ENCODE measurements at regions not wholly inside any gene's neighbourhood (a gene's known extent, or its start where the extent isn't known, plus 50 kb on each side); places are given as distances from the start of the nearest gene placed in this dataset.

DNA sequence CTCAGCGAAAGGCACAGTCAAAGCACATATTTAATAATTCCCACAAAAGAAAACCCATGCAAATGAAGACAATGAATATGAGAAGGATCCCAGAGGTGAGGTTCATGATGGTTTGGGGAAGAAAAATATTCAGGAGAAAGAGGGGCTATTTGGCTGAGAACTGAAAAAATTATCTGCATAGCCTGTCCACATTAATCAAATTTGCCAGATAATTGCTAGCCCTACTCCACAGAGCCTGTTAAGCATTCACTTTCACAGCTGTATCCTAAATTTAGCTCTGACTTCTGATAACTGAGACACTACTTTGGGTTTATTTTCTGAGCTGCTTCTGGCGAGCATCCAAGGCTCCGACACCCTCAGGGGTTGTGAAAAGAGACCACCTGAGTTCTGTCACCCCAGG, 176.2 kb downstream of the HERPUD2 start:
- Histone ChIP-seq H3K9me3 (ENCODE audit: insufficient read depth, low read length) (no peaks in the 10 kb centered on the region), H3K4me3 (ENCODE audit: insufficient read length, low read depth) (no peak overlapping the region), H3K36me3 (ENCODE audit: insufficient read depth, insufficient read length, low read length) (no peaks in the 10 kb centered on the region), H3K27me3 (ENCODE audit: insufficient read depth, insufficient read length) (peaks cover 17% of the 10 kb centered on the region), H3K9ac (ENCODE audit: insufficient read length, low read depth) (no peak overlapping the region), H3K4me1 (ENCODE audit: insufficient read depth, insufficient read length) (no peaks in the 10 kb centered on the region)
- DNase-seq (ENCODE audit: low read depth, low spot score) = no peak
- TF ChIP-seq YY1 (IDR thresholded peaks at IDR 0.05; ENCODE audit: insufficient read depth, insufficient read length) (no peak), SUZ12 (IDR thresholded peaks at IDR 0.05; ENCODE audit: extremely low read depth, insufficient read depth, insufficient read length) (no peak), ZNF274 (IDR thresholded peaks at IDR 0.05; ENCODE audit: low read depth, low read length) (no peak)

DNA sequence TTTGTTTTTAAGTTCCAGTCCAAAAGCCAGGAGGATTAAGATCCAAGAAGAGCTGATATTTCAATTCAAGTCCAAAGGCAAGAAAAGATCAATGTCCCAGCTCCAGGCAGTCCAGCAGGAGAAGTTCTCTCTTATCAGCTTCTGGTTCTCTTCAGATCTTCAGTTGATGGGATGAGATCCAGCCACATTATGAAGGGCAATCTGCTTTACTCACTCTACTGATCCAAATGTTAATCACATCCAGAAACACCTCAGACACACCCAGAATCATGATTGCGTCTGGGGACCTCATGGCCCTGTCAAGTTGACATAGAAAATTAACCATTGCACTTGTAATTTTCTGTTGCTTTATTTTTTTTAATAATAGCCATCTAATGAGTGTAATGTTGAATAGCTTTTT, 178.4 kb downstream of the HERPUD2 start:
- TF ChIP-seq SUZ12 (IDR thresholded peaks at IDR 0.05; ENCODE audit: extremely low read depth, insufficient read depth, insufficient read length) (no peak), ZNF274 (IDR thresholded peaks at IDR 0.05; ENCODE audit: low read depth, low read length) (no peak), YY1 (IDR thresholded peaks at IDR 0.05; ENCODE audit: insufficient read depth, insufficient read length) (no peak)
- DNase-seq (ENCODE audit: low read depth, low spot score) = no peak

DNA sequence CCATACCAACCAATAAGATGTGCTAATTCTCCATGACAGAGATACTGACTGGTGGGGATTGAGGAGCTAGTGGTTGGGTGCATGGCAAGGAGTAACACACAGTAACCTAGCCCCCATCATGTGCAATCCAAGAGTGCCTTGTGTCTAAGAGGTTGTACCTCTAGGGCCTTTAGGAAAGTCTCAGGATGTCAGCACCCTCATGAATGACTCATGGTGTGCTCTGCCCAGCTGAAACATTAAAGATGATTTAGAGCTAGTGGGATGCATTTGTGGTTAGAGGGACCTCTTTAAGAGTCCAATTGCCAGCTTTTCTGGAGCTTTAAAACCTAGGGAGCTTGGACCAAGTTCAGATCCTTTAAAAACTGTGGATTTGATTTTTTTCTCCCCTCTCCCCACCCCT, 181.1 kb downstream of the HERPUD2 start:
- Histone ChIP-seq H3K36me3 (ENCODE audit: insufficient read depth, insufficient read length, low read length) (no peaks in the 10 kb centered on the region), H3K27me3 (ENCODE audit: insufficient read depth, insufficient read length) (no peaks in the 10 kb centered on the region), H3K4me3 (ENCODE audit: insufficient read length, low read depth) (no peak overlapping the region), H3K9me3 (ENCODE audit: insufficient read depth, low read length) (no peaks in the 10 kb centered on the region), H3K9ac (ENCODE audit: insufficient read length, low read depth) (no peak overlapping the region), H3K4me1 (ENCODE audit: insufficient read depth, insufficient read length) (no peaks in the 10 kb centered on the region)
- DNase-seq (ENCODE audit: low read depth, low spot score) = no peak
- TF ChIP-seq SUZ12 (IDR thresholded peaks at IDR 0.05; ENCODE audit: extremely low read depth, insufficient read depth, insufficient read length) = no peak
- no peak for TF ChIP-seq ZNF274 (IDR thresholded peaks at IDR 0.05; ENCODE audit: low read depth, low read length)
- no peak for TF ChIP-seq YY1 (IDR thresholded peaks at IDR 0.05; ENCODE audit: insufficient read depth, insufficient read length)

More for the DNA sequence above, 178.4 kb downstream of the HERPUD2 start:
- no peak overlapping the region for H3K9ac ChIP-seq (ENCODE audit: insufficient read length, low read depth)
- H3K4me3 ChIP-seq (ENCODE audit: insufficient read length, low read depth) = no peak overlapping the region
- no peaks in the 10 kb centered on the region for H3K9me3 ChIP-seq (ENCODE audit: insufficient read depth, low read length)
- H3K27me3 ChIP-seq (ENCODE audit: insufficient read depth, insufficient read length) = peaks cover 13% of the 10 kb centered on the region
- no peaks in the 10 kb centered on the region for H3K4me1 ChIP-seq (ENCODE audit: insufficient read depth, insufficient read length)
- H3K36me3 ChIP-seq (ENCODE audit: insufficient read depth, insufficient read length, low read length) = no peaks in the 10 kb centered on the region

DNA sequence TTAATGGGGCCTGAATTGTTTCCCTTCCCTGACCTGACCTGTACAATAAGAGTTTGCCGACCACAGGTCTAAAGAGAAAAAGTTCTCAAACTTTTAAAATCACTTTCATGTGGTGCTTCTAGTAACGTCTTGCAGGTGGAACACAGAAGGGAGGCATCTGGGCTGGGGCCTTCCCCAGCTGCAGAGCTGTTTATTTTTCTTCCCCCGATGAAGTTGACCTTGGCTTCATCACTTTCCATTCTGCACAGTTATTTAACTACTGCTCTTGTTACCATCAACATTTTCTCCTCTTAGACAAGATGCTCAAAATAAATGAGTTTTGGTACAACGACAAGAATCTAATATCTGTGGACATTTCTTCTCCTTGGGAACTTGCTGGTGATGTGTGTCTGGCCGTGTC, 181.7 kb downstream of the HERPUD2 start:
- Histone ChIP-seq H3K4me3 (ENCODE audit: insufficient read length, low read depth) (no peak overlapping the region), H3K4me1 (ENCODE audit: insufficient read depth, insufficient read length) (no peaks in the 10 kb centered on the region), H3K36me3 (ENCODE audit: insufficient read depth, insufficient read length, low read length) (no peaks in the 10 kb centered on the region), H3K9ac (ENCODE audit: insufficient read length, low read depth) (no peak overlapping the region), H3K9me3 (ENCODE audit: insufficient read depth, low read length) (no peaks in the 10 kb centered on the region), H3K27me3 (ENCODE audit: insufficient read depth, insufficient read length) (no peaks in the 10 kb centered on the region)
- no peak for DNase-seq (ENCODE audit: low read depth, low spot score)
- no peak for TF ChIP-seq YY1 (IDR thresholded peaks at IDR 0.05; ENCODE audit: insufficient read depth, insufficient read length)
- no peak for TF ChIP-seq ZNF274 (IDR thresholded peaks at IDR 0.05; ENCODE audit: low read depth, low read length)
- TF ChIP-seq SUZ12 (IDR thresholded peaks at IDR 0.05; ENCODE audit: extremely low read depth, insufficient read depth, insufficient read length) = no peak

DNA sequence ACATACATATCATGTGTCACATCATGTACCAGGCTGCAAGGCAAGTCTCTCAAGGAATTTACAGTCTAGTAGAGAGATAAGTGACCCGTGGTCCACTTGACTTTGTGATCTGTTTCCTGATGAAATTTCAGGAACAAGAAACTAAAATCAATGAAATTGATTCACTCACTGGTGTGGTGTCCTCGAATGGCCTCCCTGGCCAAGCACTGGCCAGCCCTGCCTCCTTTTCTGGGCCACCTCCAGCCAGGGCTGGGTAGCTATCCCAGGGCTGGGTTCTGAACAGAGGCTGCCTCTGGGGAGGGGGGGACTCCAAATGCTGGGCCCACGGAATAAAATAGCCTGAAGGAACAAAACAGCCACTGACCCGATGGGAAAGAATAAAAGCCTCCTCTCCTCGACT, 182.2 kb downstream of the HERPUD2 start:
- TF ChIP-seq YY1 (IDR thresholded peaks at IDR 0.05; ENCODE audit: insufficient read depth, insufficient read length) (no peak), ZNF274 (IDR thresholded peaks at IDR 0.05; ENCODE audit: low read depth, low read length) (no peak), SUZ12 (IDR thresholded peaks at IDR 0.05; ENCODE audit: extremely low read depth, insufficient read depth, insufficient read length) (no peak)
- no peak for DNase-seq (ENCODE audit: low read depth, low spot score)
- Histone ChIP-seq H3K36me3 (ENCODE audit: insufficient read depth, insufficient read length, low read length) (no peaks in the 10 kb centered on the region), H3K9ac (ENCODE audit: insufficient read length, low read depth) (no peak overlapping the region), H3K9me3 (ENCODE audit: insufficient read depth, low read length) (no peaks in the 10 kb centered on the region), H3K27me3 (ENCODE audit: insufficient read depth, insufficient read length) (no peaks in the 10 kb centered on the region), H3K4me1 (ENCODE audit: insufficient read depth, insufficient read length) (no peaks in the 10 kb centered on the region), H3K4me3 (ENCODE audit: insufficient read length, low read depth) (no peak overlapping the region)

DNA sequence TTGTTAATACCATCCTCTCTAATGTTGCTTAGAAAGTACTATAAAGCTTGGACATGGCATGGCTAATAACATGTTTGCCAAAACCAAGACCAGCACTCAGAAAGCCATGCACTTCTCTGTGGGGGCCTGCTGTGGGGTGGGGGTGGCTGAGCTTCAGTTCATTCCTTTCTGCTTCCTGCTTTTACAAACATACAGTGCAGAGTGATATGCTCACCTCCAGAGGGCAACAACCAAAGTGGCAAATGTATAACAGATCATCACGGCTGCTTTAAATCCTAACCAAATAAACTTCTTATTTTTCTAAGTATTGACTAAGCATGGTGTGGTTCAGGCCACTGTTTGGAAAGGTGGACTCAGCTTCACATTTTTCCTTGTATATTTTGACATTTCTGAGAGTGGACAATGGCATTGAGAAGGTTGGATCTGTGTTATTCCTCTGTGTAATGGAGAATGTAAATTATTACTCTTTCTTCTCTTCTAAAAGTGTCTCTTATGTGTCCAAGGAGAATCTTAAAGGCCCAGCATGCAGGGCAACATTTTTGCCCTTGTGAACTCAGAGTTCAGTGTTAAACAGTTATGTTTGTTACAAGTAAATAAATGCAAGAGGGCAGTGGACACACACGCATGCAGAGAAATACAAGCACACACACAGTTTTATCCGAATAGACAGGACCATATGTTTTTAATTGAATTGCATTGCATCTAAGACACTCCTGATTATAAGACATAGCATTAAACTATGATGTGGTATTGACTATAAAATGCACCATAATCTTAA, 186.1 kb downstream of the HERPUD2 start:
- DNase-seq (ENCODE audit: low read depth, low spot score) = no peak
- TF ChIP-seq ZNF274 (IDR thresholded peaks at IDR 0.05; ENCODE audit: low read depth, low read length) = no peak
- no peak for TF ChIP-seq SUZ12 (IDR thresholded peaks at IDR 0.05; ENCODE audit: extremely low read depth, insufficient read depth, insufficient read length)
- TF ChIP-seq YY1 (IDR thresholded peaks at IDR 0.05; ENCODE audit: insufficient read depth, insufficient read length) = no peak
- Histone ChIP-seq H3K4me1 (ENCODE audit: insufficient read depth, insufficient read length) (peaks cover 13% of the 10 kb centered on the region), H3K36me3 (ENCODE audit: insufficient read depth, insufficient read length, low read length) (no peaks in the 10 kb centered on the region), H3K27me3 (ENCODE audit: insufficient read depth, insufficient read length) (no peaks in the 10 kb centered on the region), H3K4me3 (ENCODE audit: insufficient read length, low read depth) (no peak overlapping the region), H3K9me3 (ENCODE audit: insufficient read depth, low read length) (no peaks in the 10 kb centered on the region), H3K9ac (ENCODE audit: insufficient read length, low read depth) (no peak overlapping the region)

DNA sequence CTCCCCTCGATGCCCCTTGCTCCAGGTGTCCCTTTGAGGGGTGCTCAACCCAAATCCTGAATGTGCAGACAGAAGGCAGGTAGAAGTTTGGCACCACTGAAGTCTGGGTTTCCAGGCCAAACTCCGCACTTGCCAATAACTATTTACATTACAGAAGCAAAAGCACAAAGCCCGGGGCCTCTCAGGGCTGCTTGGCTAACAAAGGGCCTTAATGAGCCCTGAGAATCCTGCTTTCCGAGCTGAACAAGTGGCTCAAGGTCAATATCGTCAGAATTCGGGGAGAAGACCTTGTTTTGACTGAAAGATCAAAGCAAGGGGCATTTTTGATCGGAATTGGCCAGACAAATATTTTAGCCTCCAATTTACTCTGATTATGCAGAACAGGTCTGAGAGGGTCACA, 189.9 kb downstream of the HERPUD2 start:
- peak; percentile 80 for DNase-seq (ENCODE audit: low read depth, low spot score)
- TF ChIP-seq SUZ12 (IDR thresholded peaks at IDR 0.05; ENCODE audit: extremely low read depth, insufficient read depth, insufficient read length) (no peak), YY1 (IDR thresholded peaks at IDR 0.05; ENCODE audit: insufficient read depth, insufficient read length) (no peak), ZNF274 (IDR thresholded peaks at IDR 0.05; ENCODE audit: low read depth, low read length) (no peak)
- Histone ChIP-seq H3K9me3 (ENCODE audit: insufficient read depth, low read length) (no peaks in the 10 kb centered on the region), H3K9ac (ENCODE audit: insufficient read length, low read depth) (no peak overlapping the region), H3K4me1 (ENCODE audit: insufficient read depth, insufficient read length) (peaks cover 13% of the 10 kb centered on the region), H3K27me3 (ENCODE audit: insufficient read depth, insufficient read length) (no peaks in the 10 kb centered on the region), H3K36me3 (ENCODE audit: insufficient read depth, insufficient read length, low read length) (no peaks in the 10 kb centered on the region), H3K4me3 (ENCODE audit: insufficient read length, low read depth) (no peak overlapping the region)

All from NT2/D1 (cell line).